SIG-M5 treated with dmso at 0.1 percent for 504 hours (cell line): ENCODE measurements at regions not wholly inside any gene's neighbourhood (a gene's known extent, or its start where the extent isn't known, plus 50 kb on each side); places are given as distances from the start of the nearest gene placed in this dataset.

Experiments
- DNase-seq: peaks from one replicate; lab custom pipeline; 2025; ENCODE audit not compliant: unreplicated experiment; lab: John Stamatoyannopoulos, UW

GRCh38 chrX:42624524-42624923 is 153.4 kb downstream of the PPP1R2C start:
- no peak for DNase-seq

- DNase-seq, result no peak
Observed at GRCh38 chrX:42619068-42619467, 158.9 kb downstream of the PPP1R2C start.

- no peak for DNase-seq
Observed at GRCh38 chrX:42616981-42617380, 161.0 kb downstream of the PPP1R2C start.

- DNase-seq, result no peak
Observed at GRCh38 chrX:42615161-42615563, 162.8 kb downstream of the PPP1R2C start.

- no peak for DNase-seq
Observed at GRCh38 chrX:42606591-42606990, 171.4 kb downstream of the PPP1R2C start.

GRCh38 chrX:42604302-42604701 is 173.7 kb downstream of the PPP1R2C start:
- DNase-seq, result no peak

GRCh38 chrX:42603016-42603415 is 174.9 kb downstream of the PPP1R2C start:
- DNase-seq, result no peak

GRCh38 chrX:42602566-42602965 is 175.4 kb downstream of the PPP1R2C start:
- DNase-seq, result no peak

GRCh38 chrX:42602136-42602535 is 175.8 kb downstream of the PPP1R2C start:
- DNase-seq, result no peak

GRCh38 chrX:42597481-42597880 is 180.5 kb downstream of the PPP1R2C start:
- DNase-seq, result no peak

GRCh38 chrX:42585842-42586621 is 191.9 kb downstream of the PPP1R2C start:
- DNase-seq, result no peak

GRCh38 chrX:42577936-42578470 is 200.0 kb downstream of the PPP1R2C start:
- no peak for DNase-seq

- no peak for DNase-seq
Observed at GRCh38 chrX:42567268-42567667, 210.7 kb downstream of the PPP1R2C start.

GRCh38 chrX:42565739-42566138 is 212.2 kb downstream of the PPP1R2C start:
- no peak for DNase-seq

GRCh38 chrX:42546800-42547199 is 231.2 kb downstream of the PPP1R2C start:
- no peak for DNase-seq

GRCh38 chrX:42544883-42545282 is 233.1 kb downstream of the PPP1R2C start:
- DNase-seq, result no peak

GRCh38 chrX:42541554-42541953 is 236.4 kb downstream of the PPP1R2C start:
- no peak for DNase-seq

GRCh38 chrX:42540146-42540545 is 237.8 kb downstream of the PPP1R2C start:
- no peak for DNase-seq

- DNase-seq, result no peak
Observed at GRCh38 chrX:42538405-42538804, 239.6 kb downstream of the PPP1R2C start.

GRCh38 chrX:42536286-42536685 is 241.7 kb downstream of the PPP1R2C start:
- no peak for DNase-seq

GRCh38 chrX:42535233-42535632 is 242.7 kb downstream of the PPP1R2C start:
- no peak for DNase-seq

- DNase-seq, result no peak
Observed at GRCh38 chrX:42533761-42534160, 244.2 kb downstream of the PPP1R2C start.

- DNase-seq, result no peak
Observed at GRCh38 chrX:42531441-42531840, 246.5 kb downstream of the PPP1R2C start.
